ENCODE measurements at regions not wholly inside any gene's neighbourhood (a gene's known extent, or its start where the extent isn't known, plus 50 kb on each side); places are given as distances from the start of the nearest gene placed in this dataset.

DNA sequence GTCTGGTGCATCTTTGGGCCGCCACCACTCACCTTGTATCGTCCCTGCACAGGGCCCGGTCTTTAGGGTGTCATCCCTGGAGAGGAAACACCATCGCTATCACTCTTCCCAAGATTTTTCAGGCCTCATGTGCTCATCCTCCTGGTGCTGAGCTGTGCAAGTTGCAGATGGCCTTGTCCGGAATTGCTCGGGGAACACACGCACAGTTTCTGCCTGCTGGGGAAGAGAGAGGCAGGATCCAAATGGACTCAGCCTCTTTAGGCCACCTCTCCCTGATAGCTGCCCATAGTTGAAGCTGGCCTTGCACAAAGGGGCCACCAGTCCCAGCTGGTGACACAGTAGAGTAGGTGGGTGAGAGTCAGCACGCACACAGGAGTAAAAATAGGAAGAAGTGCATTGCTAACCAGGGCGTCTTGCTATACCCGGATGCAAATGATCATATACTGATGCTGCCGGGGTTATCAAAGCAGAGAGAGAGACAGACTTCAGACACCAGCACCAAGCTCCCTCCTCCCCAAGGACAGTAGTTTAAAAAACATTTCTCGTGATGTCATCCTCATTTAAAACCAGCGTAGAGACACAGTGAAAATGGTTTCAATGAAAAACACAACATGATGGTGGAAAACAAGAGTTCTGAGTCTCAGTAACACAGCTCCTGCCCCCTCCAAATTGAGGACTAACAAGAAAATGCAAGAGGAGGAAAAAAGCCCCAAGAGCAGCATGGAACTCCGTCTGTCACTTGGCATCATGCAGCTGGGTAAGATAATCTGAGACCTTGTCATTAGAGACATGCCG lies 147.5 kb upstream of the NCK2 start:
- POLR2A ChIA-PET, result no interaction called here
- Mint-ChIP-seq H3K9me3 (ENCODE audit: insufficient read depth) (no peaks in the 10 kb centered on the region), H3K27me3 (ENCODE audit: low read depth) (no peaks in the 10 kb centered on the region), H3K27ac (no peak overlapping the region), H3K36me3 (ENCODE audit: low read depth) (no peaks in the 10 kb centered on the region), H3K4me1 (ENCODE audit: low read depth) (peaks cover 3% of the 10 kb centered on the region), H3K4me3 (no peak overlapping the region)
- CTCF ChIA-PET, result interaction anchor here (1.8 to 2.8 kb wide), 2 partner anchors 14 to 20 kb away, joined by 4 to 10 read pairs; no protein-coding TSS in a partner anchor
- ATAC-seq (no peak), DNase-seq (no peak)

DNA sequence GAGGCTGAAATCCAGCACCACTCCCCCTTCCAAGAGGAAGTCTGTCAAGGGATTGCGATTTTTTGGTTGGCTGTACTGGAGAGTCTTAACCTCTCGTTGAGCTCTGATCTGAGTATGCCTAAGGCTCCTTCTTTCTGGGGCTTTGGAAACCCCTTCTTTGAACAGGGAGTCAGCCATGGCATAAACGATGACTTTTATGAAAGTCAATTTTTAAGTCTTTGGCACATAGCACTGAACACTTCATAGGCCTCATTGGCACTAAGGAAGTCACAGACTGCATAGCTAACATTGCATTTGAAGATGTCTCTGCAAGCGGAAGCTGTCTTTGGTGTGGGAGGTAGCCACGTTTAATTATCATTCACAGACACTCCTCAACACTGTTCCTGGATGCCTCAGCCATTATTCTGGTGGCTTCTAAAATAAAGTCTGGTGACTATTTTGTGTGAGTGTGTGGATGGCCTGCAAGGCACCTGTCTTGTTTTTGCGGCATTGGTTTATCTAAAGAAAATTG lies 148.2 kb upstream of the NCK2 start:
- POLR2A ChIA-PET, result no interaction called here
- no peak overlapping the region for H3K27ac Mint-ChIP-seq
- ATAC-seq, result no peak

DNA sequence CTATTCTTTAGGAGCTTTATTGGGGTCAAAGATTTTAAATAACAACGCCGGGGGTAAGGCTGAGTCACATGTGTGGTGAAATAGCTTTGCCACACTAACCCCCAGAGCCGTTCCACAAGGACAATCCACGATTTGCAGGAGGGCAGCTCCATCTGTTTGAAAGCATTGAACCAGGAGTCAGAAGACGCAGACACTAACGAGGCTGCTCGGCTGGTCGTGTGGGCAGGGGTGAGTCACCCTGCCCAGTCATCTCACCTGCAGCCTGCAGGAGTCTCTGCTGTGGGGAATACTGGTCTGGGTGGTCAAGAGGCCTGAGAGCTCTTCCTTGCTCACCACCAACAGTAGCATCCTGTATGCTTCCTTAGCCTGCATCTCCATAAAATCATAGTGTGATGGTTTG lies 149.2 kb upstream of the NCK2 start:
- H3K4me1 Mint-ChIP-seq (ENCODE audit: low read depth), result peaks cover 3% of the 10 kb centered on the region
- CTCF ChIA-PET, result interaction anchor here (1.0 to 2.8 kb wide), 3 partner anchors 13 to 133 kb away, joined by 3 to 10 read pairs (median 4); no protein-coding TSS in a partner anchor
- H3K9me3 Mint-ChIP-seq (ENCODE audit: insufficient read depth), result no peaks in the 10 kb centered on the region
- H3K36me3 Mint-ChIP-seq (ENCODE audit: low read depth), result no peaks in the 10 kb centered on the region
- no peak for DNase-seq
- no peak overlapping the region for H3K4me3 Mint-ChIP-seq
- POLR2A ChIA-PET, result no interaction called here
- H3K27me3 Mint-ChIP-seq (ENCODE audit: low read depth), result no peaks in the 10 kb centered on the region
- ATAC-seq, result no peak
- H3K27ac Mint-ChIP-seq, result no peak overlapping the region

More for the DNA sequence above, 148.2 kb upstream of the NCK2 start:
- H3K4me1 Mint-ChIP-seq (ENCODE audit: low read depth), result peaks cover 3% of the 10 kb centered on the region
- no peaks in the 10 kb centered on the region for H3K9me3 Mint-ChIP-seq (ENCODE audit: insufficient read depth)
- H3K36me3 Mint-ChIP-seq (ENCODE audit: low read depth), result no peaks in the 10 kb centered on the region
- H3K4me3 Mint-ChIP-seq, result no peak overlapping the region
- H3K27me3 Mint-ChIP-seq (ENCODE audit: low read depth), result no peaks in the 10 kb centered on the region
- CTCF ChIA-PET, result interaction anchor here (1.0 to 2.8 kb wide), 3 partner anchors 14 to 23 kb away, joined by 3 to 10 read pairs (median 4); no protein-coding TSS in a partner anchor
- DNase-seq, result no peak

DNA sequence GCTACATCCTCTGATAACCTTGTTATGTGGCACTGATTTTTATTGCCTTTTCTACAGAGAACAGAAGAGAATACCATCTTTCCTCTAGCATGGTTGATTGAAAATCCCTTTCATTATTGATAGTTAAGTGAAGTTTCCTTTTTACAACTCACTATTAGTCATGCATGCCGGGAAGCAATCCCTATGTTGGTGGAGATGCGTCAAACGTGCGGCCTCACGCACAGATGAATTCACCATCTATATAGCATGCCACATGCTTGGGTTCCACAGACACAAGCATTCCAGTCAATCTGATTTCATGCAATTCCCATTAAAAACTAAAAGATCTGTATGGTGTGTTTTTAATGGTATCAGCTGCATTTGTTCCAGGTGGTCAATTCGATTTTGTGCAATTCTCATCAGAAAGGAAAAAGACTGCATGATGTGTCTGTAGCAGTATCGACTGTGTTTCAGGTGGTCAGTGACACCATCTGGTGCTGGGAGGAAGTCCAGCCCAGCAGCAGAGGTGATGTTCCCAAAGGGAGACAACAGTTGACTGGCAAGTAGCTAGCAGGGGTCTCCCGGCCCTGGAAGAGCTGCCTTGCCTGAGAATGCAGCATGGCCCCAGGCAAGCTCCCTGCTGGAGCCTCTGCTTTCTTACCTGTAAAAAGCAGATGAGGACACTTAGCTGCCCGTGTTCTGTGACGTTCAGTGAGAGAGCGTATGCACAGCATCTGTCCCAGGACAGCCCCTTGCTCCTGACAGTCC lies 151.3 kb upstream of the NCK2 start:
- ChIA-PET POLR2A (no interaction called here), CTCF (no interaction called here)
- DNase-seq, result no peak
- no peak overlapping the region for H3K27ac Mint-ChIP-seq
- ATAC-seq, result no peak
- H3K27me3 Mint-ChIP-seq (ENCODE audit: low read depth), result no peaks in the 10 kb centered on the region
- H3K4me1 Mint-ChIP-seq (ENCODE audit: low read depth), result no peaks in the 10 kb centered on the region
- no peak overlapping the region for H3K4me3 Mint-ChIP-seq
- peaks cover 4% of the 10 kb centered on the region for H3K9me3 Mint-ChIP-seq (ENCODE audit: insufficient read depth)
- H3K36me3 Mint-ChIP-seq (ENCODE audit: low read depth), result no peaks in the 10 kb centered on the region

DNA sequence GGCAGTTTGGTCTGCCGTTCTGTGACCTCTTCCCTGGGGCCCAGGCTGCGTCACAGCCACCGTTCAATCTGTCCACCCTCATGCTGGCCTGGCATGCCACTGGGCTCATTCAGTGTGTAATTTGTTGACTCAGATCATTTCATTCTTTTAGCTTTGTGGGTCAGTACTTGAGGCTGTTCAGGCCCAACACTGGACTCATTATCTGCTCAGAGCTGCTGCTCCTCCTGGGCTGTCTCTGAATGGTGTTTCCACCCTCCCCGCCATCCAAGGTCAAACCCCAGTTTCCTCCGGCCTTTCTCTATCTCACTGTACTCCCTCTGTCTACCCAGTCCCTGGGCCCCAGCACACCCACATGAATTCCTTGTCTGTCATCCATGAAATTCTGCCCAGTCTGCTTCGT lies 152.4 kb upstream of the NCK2 start:
- H3K4me1 Mint-ChIP-seq (ENCODE audit: low read depth), result no peaks in the 10 kb centered on the region
- H3K27ac Mint-ChIP-seq, result no peak overlapping the region
- no peak for ATAC-seq
- no peak overlapping the region for H3K4me3 Mint-ChIP-seq
- peaks cover 4% of the 10 kb centered on the region for H3K36me3 Mint-ChIP-seq (ENCODE audit: low read depth)
- H3K27me3 Mint-ChIP-seq (ENCODE audit: low read depth), result no peaks in the 10 kb centered on the region
- H3K9me3 Mint-ChIP-seq (ENCODE audit: insufficient read depth), result peaks cover 15% of the 10 kb centered on the region
- DNase-seq, result no peak
- ChIA-PET CTCF (interaction anchor here (0.7 kb wide), 1 partner anchor 980 kb away, joined by 3 read pairs; no protein-coding TSS in a partner anchor), POLR2A (no interaction called here)

DNA sequence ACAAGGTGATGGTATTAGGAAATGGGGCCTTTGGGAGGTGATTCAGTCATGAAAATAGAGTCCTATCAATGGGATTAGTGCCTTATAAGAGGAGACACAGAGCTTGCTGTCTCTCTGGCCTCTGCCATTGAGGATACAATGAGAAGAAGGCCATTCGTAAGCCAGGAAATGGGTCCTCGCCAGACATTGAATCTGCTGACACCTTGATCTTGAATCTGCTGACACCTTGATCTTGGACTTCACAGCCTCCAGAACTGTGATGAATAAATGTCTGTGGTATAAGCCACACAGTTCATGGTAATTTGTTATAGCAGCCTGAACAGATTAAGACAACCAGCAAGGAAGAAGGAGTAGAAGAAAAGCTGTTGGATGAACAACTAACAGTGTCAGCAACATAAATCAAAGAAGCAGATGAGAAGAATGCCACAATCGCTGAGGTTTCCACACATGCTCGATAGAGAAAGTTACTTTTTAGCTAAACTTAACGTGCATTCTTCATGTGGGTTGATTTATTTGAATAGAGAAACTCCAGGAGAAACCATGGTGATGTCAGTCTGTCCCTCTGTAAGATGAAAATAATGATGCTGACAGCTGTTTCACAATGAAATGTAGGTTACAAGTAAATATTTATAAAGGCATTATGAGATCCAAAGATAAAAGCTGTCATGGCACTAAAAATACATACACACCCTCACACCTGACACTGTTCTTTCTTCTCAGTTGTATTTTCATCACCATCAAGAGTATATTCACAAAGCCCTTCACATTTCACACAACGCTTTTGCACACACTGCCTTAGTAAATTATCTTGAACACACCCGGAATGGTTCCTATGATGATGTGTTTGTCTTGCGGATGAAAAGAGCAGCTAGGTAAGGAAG lies 153.7 kb upstream of the NCK2 start:
- no peak overlapping the region for H3K27ac Mint-ChIP-seq
- H3K4me3 Mint-ChIP-seq, result no peak overlapping the region
- ATAC-seq, result no peak

DNA sequence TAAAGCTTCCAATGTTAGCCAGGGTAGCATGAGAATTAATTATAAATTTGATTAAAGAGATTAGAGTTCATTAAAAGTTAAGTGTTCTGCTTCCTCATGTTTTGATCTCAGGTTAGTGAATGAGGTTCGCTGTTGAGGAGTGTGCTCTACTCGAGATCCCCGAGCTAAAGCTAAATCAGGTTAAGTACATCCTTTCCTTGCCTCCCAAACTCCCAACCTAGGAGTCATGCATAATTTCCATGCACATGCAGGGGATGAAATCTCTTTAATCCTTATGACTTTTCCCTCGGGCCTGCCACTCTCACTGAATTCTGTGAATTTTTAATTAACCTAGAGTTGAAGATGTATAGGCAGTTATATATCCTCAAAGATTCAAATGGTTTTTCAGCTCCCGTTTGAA lies 156.1 kb upstream of the NCK2 start:
- Mint-ChIP-seq H3K36me3 (ENCODE audit: low read depth) (peaks cover 9% of the 10 kb centered on the region), H3K27ac (no peak overlapping the region), H3K27me3 (ENCODE audit: low read depth) (no peaks in the 10 kb centered on the region), H3K4me3 (no peak overlapping the region), H3K4me1 (ENCODE audit: low read depth) (peaks cover 13% of the 10 kb centered on the region), H3K9me3 (ENCODE audit: insufficient read depth) (peaks cover 15% of the 10 kb centered on the region)
- ChIA-PET POLR2A (interaction anchor here (0.5 to 0.7 kb wide), 2 partner anchors 9 to 169 kb away, joined by 4 to 5 read pairs; no protein-coding TSS in a partner anchor), CTCF (interaction anchor here (2.5 kb wide), 1 partner anchor 12 kb away, joined by 9 read pairs; no protein-coding TSS in a partner anchor)
- DNase-seq, result no peak
- no peak for ATAC-seq

More for the DNA sequence above, 153.7 kb upstream of the NCK2 start:
- Mint-ChIP-seq H3K36me3 (ENCODE audit: low read depth) (peaks cover 4% of the 10 kb centered on the region), H3K27me3 (ENCODE audit: low read depth) (no peaks in the 10 kb centered on the region), H3K4me1 (ENCODE audit: low read depth) (no peaks in the 10 kb centered on the region), H3K9me3 (ENCODE audit: insufficient read depth) (peaks cover 15% of the 10 kb centered on the region)
- no peak for DNase-seq
- ChIA-PET POLR2A (no interaction called here), CTCF (interaction anchor here (1.2 to 1.4 kb wide), 2 partner anchors 10 to 14 kb away, joined by 4 to 6 read pairs; no protein-coding TSS in a partner anchor)

DNA sequence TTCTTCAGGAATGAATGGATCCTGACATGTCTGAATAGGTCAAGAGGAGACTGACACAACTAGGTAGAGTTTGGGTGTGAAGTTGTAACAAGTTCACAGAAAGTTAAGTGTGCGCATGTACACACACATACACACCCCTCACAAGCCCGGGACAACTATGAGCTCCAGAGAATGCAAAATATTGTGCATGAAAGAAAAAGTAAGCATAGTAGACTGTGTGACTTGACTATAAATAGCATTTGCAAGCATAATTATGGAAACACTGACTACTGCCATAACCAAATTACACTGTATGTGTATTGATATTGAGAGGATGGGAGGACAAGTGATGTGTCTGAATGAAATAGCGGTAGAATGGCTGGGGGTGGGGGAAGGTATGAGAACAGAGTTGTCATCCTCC lies 157.1 kb upstream of the NCK2 start:
- Mint-ChIP-seq H3K9me3 (ENCODE audit: insufficient read depth) (peaks cover 15% of the 10 kb centered on the region), H3K36me3 (ENCODE audit: low read depth) (peaks cover 9% of the 10 kb centered on the region), H3K4me3 (no peak overlapping the region), H3K27ac (no peak overlapping the region), H3K27me3 (ENCODE audit: low read depth) (no peaks in the 10 kb centered on the region), H3K4me1 (ENCODE audit: low read depth) (peaks cover 13% of the 10 kb centered on the region)
- POLR2A ChIA-PET, result no interaction called here
- CTCF ChIA-PET, result interaction anchor here (2.5 kb wide), 1 partner anchor 11 kb away, joined by 9 read pairs; no protein-coding TSS in a partner anchor
- ATAC-seq (no peak), DNase-seq (no peak)

DNA sequence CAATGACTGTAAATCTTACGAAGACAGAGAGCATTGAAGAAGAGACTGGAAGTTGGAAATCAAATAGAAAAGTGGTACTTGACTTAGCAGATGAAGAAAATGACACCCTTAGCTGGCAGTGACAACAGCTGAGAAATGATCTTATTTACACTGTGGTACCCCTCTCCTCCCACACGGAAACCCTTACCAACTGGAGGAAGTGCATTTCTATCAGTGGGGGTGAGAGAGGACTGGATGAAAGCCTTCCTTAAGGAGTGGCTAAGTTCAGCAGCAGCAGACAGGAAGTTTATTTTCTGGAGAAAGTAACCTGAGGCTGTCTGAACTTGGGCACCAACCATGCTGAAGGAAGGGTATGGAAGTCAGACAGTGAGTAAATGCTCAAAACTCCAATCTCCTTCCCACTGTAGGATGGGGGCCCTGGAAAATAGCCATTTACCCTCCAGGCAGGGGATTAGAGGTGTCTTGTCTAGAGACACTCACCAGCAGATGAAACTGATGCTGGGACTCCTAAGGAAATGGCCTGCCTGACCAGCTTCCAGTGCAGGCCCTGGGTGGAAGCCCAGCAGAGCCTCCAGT lies 160.2 kb upstream of the NCK2 start:
- Mint-ChIP-seq H3K36me3 (ENCODE audit: low read depth) (peaks cover 9% of the 10 kb centered on the region), H3K9me3 (ENCODE audit: insufficient read depth) (peaks cover 15% of the 10 kb centered on the region), H3K4me1 (ENCODE audit: low read depth) (peaks cover 13% of the 10 kb centered on the region), H3K27ac (peak overlapping the region; percentile 25), H3K27me3 (ENCODE audit: low read depth) (no peaks in the 10 kb centered on the region), H3K4me3 (no peak overlapping the region)
- no peak for DNase-seq
- ChIA-PET CTCF (interaction anchor here (0.6 to 1.2 kb wide), 3 partner anchors 40 to 602 kb away, joined by 3 read pairs; no protein-coding TSS in a partner anchor), POLR2A (no interaction called here)
- no peak for ATAC-seq

DNA sequence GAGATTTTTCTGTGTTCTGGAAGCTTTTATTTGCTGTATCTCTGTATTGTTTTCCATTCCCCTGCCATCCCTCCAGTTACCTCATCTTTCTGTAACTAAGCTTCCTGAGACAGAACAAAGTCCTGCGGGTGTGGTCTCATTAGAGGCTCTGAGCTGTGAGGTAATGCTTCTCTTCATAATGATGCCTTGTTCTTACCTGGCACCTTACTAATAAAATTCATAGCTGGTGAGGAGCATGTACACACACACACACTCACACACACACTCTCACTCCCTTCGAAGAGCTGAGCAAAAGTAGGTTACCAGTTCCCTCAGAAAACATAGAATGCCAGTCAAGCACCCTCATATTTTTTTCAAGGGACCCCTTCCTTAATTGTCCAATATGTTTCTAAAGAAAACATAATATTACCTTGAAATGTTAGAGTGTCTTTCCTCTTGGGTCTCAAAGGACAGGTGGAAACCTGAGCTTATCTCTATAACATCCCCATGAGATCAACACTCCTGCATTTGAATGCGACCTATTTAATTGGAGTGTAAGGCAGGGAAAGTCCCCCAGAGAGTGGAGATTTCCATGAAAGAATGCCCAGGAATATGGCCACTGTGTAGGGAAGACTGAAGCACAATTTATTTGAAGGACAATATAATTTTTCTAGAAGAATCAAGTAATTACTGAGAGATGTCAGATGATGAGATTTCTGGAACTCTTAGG lies 161.6 kb upstream of the NCK2 start:
- DNase-seq, result no peak
- ChIA-PET CTCF (interaction anchor here (0.7 to 1.6 kb wide), 3 partner anchors 13 to 23 kb away, joined by 3 to 4 read pairs (median 3); no protein-coding TSS in a partner anchor), POLR2A (interaction anchor here (1.4 kb wide), 1 partner anchor 163 kb away, joined by 5 read pairs; no protein-coding TSS in a partner anchor)
- ATAC-seq, result no peak
- Mint-ChIP-seq H3K27ac (no peak overlapping the region), H3K36me3 (ENCODE audit: low read depth) (peaks cover 9% of the 10 kb centered on the region), H3K4me1 (ENCODE audit: low read depth) (peaks cover 13% of the 10 kb centered on the region), H3K27me3 (ENCODE audit: low read depth) (no peaks in the 10 kb centered on the region), H3K9me3 (ENCODE audit: insufficient read depth) (peaks cover 8% of the 10 kb centered on the region), H3K4me3 (no peak overlapping the region)
